ENCODE measurements at regions not wholly inside any gene's neighbourhood (a gene's known extent, or its start where the extent isn't known, plus 50 kb on each side); places are given as distances from the start of the nearest gene placed in this dataset.

DNA sequence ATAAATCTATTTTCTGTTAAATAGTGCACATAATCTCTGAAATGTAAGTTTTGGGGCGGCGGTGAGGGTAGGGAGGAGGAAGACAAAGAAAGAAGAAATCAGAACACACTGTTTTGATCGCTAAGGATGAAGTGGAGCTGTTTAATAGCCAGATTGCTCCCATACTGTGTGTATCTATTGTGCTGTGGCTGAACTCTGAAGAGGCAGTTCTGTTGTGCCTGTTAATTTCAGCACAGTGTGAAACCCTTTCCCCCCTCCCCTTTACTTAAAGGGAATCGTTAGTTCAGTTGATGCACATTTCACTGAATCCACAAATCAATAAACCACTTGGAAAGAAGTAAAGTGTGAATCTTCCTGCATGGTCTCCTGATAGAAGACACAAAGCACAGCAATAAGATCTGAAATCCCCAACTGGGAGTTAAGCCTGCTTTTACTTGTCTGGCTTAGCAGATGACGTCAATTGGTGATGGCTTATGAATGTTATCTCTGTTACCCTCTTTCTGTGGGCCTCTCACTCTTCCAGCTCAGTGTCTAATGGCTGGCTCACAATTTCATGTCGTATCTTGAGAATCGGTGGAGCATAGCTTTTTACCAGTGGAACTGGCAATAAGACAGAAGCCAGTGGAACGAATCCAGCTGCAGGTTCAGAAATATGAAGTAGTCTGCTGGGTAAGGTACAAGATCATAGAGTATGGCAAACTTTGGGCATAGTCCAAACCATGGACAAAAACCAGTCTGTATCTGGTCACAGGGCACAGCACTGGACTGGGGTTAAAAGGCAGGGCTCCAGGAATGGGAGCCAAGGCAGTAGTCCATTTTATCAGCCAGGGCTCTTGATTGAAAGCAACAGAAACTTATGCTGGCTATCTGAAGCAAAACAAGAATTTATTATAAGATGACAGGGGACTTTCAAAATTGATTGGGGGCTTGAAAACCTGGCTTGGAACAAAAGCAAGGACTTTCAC is 413.5 kb upstream of the SEL1L start:
- no peaks in the 10 kb centered on the region for H3K36me3 ChIP-seq (ENCODE audit: control insufficient read depth in 2 of 2, insufficient read depth in 2 of 2, low read length in 2 of 2)
- no peaks in the 10 kb centered on the region for H3K27me3 ChIP-seq (ENCODE audit: control insufficient read depth in 1 of 2, insufficient read depth in 2 of 2, low read length in 2 of 2)
- H3K9ac ChIP-seq (ENCODE audit: low read length in 2 of 2) = no peak overlapping the region

DNA sequence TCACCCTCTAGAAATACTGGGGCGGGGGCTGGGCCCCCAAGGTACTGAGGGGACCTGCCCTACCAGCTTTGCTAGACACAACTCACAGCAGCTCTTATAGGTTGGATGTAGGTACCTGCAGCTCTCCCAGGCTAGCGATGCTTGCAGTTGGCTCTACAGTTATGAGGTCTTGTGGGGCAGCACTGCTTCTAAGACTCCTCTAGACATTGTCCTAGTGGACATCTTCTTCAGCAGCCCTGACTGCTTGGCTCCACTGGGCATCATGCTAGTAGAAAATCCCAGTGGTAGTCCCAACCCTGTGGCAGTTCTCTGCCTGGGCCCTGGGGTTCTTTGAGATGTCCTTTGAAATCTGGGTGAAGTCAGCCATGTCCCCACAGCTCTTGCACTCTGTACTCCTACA is 419.3 kb upstream of the SEL1L start:
- Histone ChIP-seq H3K4me1 (ENCODE audit: control insufficient read depth, insufficient read depth, low read length) (no peaks in the 10 kb centered on the region), H3K27me3 (ENCODE audit: control insufficient read depth in 1 of 2, insufficient read depth in 2 of 2, low read length in 2 of 2) (no peaks in the 10 kb centered on the region)

More for the DNA sequence above, 413.5 kb upstream of the SEL1L start:
- Histone ChIP-seq H3K27ac (ENCODE audit: low read length) (no peak overlapping the region), H3K4me3 (ENCODE audit: low read length in 2 of 2) (no peak overlapping the region), H3K9me3 (ENCODE audit: control insufficient read depth in 2 of 2, low read length in 2 of 2) (no peaks in the 10 kb centered on the region), H3K4me1 (ENCODE audit: control insufficient read depth, insufficient read depth, low read length) (no peaks in the 10 kb centered on the region)

DNA sequence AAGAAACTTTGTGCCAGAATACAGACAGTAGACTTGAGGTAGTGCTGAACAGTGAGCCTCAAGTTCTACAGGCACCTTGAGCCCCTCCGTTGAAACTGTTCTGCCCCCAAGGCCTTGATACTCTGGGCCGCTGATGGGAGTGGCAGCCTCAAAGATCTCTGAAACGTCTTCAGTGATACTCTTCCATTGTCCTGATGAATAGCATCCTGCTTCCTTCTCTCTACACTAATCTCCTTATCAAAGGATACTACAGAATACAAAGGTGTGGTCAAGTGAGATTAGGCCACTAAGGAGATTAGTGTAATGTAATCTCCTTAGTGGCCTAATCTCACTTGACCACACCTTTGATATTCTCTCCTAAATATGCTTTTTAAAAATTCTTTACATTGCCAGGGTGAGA is 419.8 kb upstream of the SEL1L start:
- Histone ChIP-seq H3K9ac (ENCODE audit: low read length in 2 of 2) (no peak overlapping the region), H3K27me3 (ENCODE audit: control insufficient read depth in 1 of 2, insufficient read depth in 2 of 2, low read length in 2 of 2) (no peaks in the 10 kb centered on the region), H3K36me3 (ENCODE audit: control insufficient read depth in 2 of 2, insufficient read depth in 2 of 2, low read length in 2 of 2) (no peaks in the 10 kb centered on the region), H3K4me3 (ENCODE audit: low read length in 2 of 2) (no peak overlapping the region), H3K9me3 (ENCODE audit: control insufficient read depth in 2 of 2, low read length in 2 of 2) (no peaks in the 10 kb centered on the region), H3K27ac (ENCODE audit: low read length) (no peak overlapping the region), H3K4me1 (ENCODE audit: control insufficient read depth, insufficient read depth, low read length) (no peaks in the 10 kb centered on the region)

More for the DNA sequence above, 419.3 kb upstream of the SEL1L start:
- Histone ChIP-seq H3K4me3 (ENCODE audit: low read length in 2 of 2) (no peak overlapping the region), H3K36me3 (ENCODE audit: control insufficient read depth in 2 of 2, insufficient read depth in 2 of 2, low read length in 2 of 2) (no peaks in the 10 kb centered on the region), H3K9me3 (ENCODE audit: control insufficient read depth in 2 of 2, low read length in 2 of 2) (no peaks in the 10 kb centered on the region), H3K27ac (ENCODE audit: low read length) (no peak overlapping the region), H3K9ac (ENCODE audit: low read length in 2 of 2) (no peak overlapping the region)

DNA sequence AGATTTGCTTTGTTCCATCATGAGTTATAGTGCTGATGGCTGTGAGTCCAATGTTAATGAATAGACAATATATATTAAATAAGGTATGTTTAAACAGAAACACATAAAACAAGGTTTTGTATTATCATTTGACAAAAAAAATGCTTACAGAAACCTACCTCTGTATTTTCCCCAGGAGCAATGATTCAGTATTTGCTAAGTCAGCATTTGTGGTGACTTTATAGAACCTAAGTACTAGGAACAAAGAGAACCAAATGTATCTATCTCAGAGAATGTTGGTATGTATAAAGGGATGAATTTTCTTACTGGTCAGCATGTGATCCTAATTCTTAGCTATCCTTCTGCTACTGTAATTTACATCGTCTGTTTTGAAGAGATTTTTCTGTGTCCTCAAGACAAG is 421.5 kb upstream of the SEL1L start:
- no peak overlapping the region for H3K9ac ChIP-seq (ENCODE audit: low read length in 2 of 2)
- no peaks in the 10 kb centered on the region for H3K36me3 ChIP-seq (ENCODE audit: control insufficient read depth in 2 of 2, insufficient read depth in 2 of 2, low read length in 2 of 2)
- no peak overlapping the region for H3K27ac ChIP-seq (ENCODE audit: low read length)
- no peaks in the 10 kb centered on the region for H3K27me3 ChIP-seq (ENCODE audit: control insufficient read depth in 1 of 2, insufficient read depth in 2 of 2, low read length in 2 of 2)
- H3K4me1 ChIP-seq (ENCODE audit: control insufficient read depth, insufficient read depth, low read length) = no peaks in the 10 kb centered on the region
- H3K4me3 ChIP-seq (ENCODE audit: low read length in 2 of 2) = no peak overlapping the region
- no peaks in the 10 kb centered on the region for H3K9me3 ChIP-seq (ENCODE audit: control insufficient read depth in 2 of 2, low read length in 2 of 2)

DNA sequence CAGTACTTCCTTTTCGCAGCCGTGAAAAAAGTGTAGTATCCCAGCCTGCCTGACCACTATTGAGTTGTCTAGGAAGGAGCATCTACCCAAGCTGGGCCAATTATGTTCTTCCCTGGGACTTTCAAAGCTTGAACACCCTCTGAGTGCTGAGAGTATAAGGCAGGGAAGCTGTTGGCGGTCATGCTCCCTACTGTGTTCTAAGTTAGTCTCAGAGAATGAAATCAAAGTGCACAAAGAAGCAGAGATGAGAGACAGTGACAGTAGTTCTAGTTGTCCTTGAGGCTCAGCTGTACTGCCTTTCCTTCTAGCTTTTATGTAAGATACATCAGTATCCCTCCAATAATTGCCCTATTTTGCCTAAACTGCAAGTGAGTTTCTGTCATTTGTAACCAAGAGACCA is 427.1 kb upstream of the SEL1L start:
- H3K4me3 ChIP-seq (ENCODE audit: low read length in 2 of 2) = no peak overlapping the region
- no peaks in the 10 kb centered on the region for H3K27me3 ChIP-seq (ENCODE audit: control insufficient read depth in 1 of 2, insufficient read depth in 2 of 2, low read length in 2 of 2)
- H3K9me3 ChIP-seq (ENCODE audit: control insufficient read depth in 2 of 2, low read length in 2 of 2) = no peaks in the 10 kb centered on the region
- no peak overlapping the region for H3K9ac ChIP-seq (ENCODE audit: low read length in 2 of 2)
- H3K36me3 ChIP-seq (ENCODE audit: control insufficient read depth in 2 of 2, insufficient read depth in 2 of 2, low read length in 2 of 2) = no peaks in the 10 kb centered on the region
- H3K4me1 ChIP-seq (ENCODE audit: control insufficient read depth, insufficient read depth, low read length) = no peaks in the 10 kb centered on the region
- H3K27ac ChIP-seq (ENCODE audit: low read length) = no peak overlapping the region

DNA sequence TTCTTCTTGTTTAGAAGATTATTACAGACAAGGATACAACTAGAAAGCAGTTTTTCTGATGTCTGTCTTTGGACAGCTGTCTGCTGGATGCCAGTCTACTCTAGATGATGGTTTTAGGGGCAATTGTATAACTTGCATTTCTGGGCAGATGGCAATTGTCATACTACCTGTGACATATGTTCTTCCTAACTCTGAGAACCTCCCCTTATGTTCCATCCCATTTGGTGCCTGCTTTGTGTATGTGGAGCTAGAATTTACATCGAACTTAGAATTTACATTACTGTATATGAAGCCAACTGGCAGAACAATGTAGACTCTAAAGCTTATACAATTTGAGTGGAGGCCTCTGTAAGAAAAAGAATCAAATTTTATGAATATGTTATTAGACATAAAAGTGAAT is 430.2 kb upstream of the SEL1L start:
- H3K27me3 ChIP-seq (ENCODE audit: control insufficient read depth in 1 of 2, insufficient read depth in 2 of 2, low read length in 2 of 2) = no peaks in the 10 kb centered on the region
- H3K27ac ChIP-seq (ENCODE audit: low read length) = no peak overlapping the region
- H3K9me3 ChIP-seq (ENCODE audit: control insufficient read depth in 2 of 2, low read length in 2 of 2) = peaks cover 0 to 2% of the 10 kb centered on the region in 2 donors
- no peak overlapping the region for H3K4me3 ChIP-seq (ENCODE audit: low read length in 2 of 2)
- no peaks in the 10 kb centered on the region for H3K36me3 ChIP-seq (ENCODE audit: control insufficient read depth in 2 of 2, insufficient read depth in 2 of 2, low read length in 2 of 2)
- no peaks in the 10 kb centered on the region for H3K4me1 ChIP-seq (ENCODE audit: control insufficient read depth, insufficient read depth, low read length)
- no peak overlapping the region for H3K9ac ChIP-seq (ENCODE audit: low read length in 2 of 2)

DNA sequence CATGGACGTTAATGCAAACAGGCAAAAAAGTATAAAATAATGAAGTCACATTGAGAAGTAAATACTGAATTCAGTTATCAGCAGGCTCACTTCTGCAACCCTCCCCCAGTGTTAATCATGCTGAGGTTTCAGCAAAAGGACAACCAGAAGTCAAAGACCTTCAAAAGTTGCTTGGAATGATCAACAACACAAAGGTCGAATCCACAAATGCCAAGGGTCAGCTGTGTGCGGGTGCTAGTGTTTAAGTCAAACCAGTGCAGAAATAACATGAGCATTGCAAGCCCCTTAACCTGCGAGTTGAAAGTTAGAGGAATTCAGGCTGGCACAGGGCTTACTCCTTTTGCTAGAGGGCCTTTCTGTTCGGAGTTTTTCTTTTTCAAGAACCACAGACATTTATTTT is 436.7 kb upstream of the SEL1L start:
- no peak overlapping the region for H3K4me3 ChIP-seq (ENCODE audit: low read length in 2 of 2)
- H3K4me1 ChIP-seq (ENCODE audit: control insufficient read depth, insufficient read depth, low read length) = no peaks in the 10 kb centered on the region
- peaks cover 0 to 2% of the 10 kb centered on the region in 2 donors for H3K9me3 ChIP-seq (ENCODE audit: control insufficient read depth in 2 of 2, low read length in 2 of 2)
- H3K36me3 ChIP-seq (ENCODE audit: control insufficient read depth in 2 of 2, insufficient read depth in 2 of 2, low read length in 2 of 2) = no peaks in the 10 kb centered on the region
- H3K27ac ChIP-seq (ENCODE audit: low read length) = no peak overlapping the region
- no peak overlapping the region for H3K9ac ChIP-seq (ENCODE audit: low read length in 2 of 2)
- no peaks in the 10 kb centered on the region for H3K27me3 ChIP-seq (ENCODE audit: control insufficient read depth in 1 of 2, insufficient read depth in 2 of 2, low read length in 2 of 2)

DNA sequence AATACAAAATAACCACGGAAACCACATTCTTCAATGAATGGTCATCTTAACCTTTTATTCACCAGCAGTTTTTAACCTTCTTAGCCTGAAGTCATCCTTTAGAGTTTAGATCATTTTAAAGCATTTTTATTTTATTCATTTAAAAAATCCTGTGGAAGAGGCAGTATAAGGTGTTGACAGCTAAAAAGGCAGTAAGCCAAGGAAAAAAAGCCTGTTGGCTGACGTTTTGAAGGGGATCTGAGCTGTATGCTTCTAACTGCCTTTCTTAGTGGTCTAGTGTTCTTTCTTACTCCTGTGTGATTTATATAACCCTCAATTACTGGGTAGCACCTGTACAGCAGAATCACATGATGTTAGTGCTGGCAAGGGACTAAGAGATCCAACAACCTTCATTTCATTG is 438.3 kb upstream of the SEL1L start:
- no peaks in the 10 kb centered on the region for H3K4me1 ChIP-seq (ENCODE audit: control insufficient read depth, insufficient read depth, low read length)
- H3K36me3 ChIP-seq (ENCODE audit: control insufficient read depth in 2 of 2, insufficient read depth in 2 of 2, low read length in 2 of 2) = no peaks in the 10 kb centered on the region

DNA sequence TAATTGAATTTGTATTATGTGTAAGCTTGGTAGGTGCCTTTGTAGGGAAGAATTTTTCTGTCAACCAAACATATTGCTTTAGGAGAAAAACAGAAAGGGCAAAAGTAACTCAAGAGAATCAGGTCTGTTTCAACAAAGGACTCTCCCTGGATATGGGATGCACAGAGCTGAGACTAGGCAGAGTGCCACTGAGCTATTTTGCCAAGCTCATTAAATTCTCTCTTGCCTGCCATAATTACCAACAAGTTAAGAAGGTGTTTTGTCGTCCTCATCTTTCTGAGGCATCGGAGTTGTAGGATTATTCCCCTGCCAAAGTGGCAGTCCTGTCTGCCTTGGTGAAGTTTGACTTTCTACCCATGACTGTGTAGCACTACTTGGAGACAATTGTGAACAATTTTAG is 438.9 kb upstream of the SEL1L start:
- Histone ChIP-seq H3K36me3 (ENCODE audit: control insufficient read depth in 2 of 2, insufficient read depth in 2 of 2, low read length in 2 of 2) (no peaks in the 10 kb centered on the region), H3K27ac (ENCODE audit: low read length) (no peak overlapping the region), H3K4me3 (ENCODE audit: low read length in 2 of 2) (no peak overlapping the region), H3K4me1 (ENCODE audit: control insufficient read depth, insufficient read depth, low read length) (no peaks in the 10 kb centered on the region), H3K9ac (ENCODE audit: low read length in 2 of 2) (no peak overlapping the region), H3K9me3 (ENCODE audit: control insufficient read depth in 2 of 2, low read length in 2 of 2) (no peaks in the 10 kb centered on the region), H3K27me3 (ENCODE audit: control insufficient read depth in 1 of 2, insufficient read depth in 2 of 2, low read length in 2 of 2) (no peaks in the 10 kb centered on the region)

More for the DNA sequence above, 438.3 kb upstream of the SEL1L start:
- Histone ChIP-seq H3K4me3 (ENCODE audit: low read length in 2 of 2) (no peak overlapping the region), H3K27ac (ENCODE audit: low read length) (no peak overlapping the region), H3K9me3 (ENCODE audit: control insufficient read depth in 2 of 2, low read length in 2 of 2) (no peaks in the 10 kb centered on the region), H3K9ac (ENCODE audit: low read length in 2 of 2) (no peak overlapping the region), H3K27me3 (ENCODE audit: control insufficient read depth in 1 of 2, insufficient read depth in 2 of 2, low read length in 2 of 2) (no peaks in the 10 kb centered on the region)

DNA sequence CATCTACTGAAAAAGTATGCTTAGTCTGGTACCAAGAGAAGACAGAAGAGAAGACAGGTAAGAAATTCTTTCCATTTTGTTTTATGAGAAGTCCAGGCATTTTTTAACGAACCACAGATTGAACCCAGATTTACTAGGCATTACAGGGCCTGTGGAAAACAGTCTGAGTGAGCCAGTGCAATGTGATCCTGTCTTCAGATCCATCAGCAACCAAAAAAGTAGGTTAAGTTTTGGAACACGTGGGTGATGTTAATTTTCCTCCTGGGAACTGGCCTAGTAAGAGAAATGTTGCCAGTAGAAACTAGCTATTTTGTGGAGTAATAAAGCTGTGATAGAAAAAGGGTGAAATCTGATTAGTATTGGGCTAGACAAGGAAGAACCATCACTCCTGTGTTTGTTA is 440.9 kb upstream of the SEL1L start:
- H3K9ac ChIP-seq (ENCODE audit: low read length in 2 of 2) = no peak overlapping the region
- no peak overlapping the region for H3K27ac ChIP-seq (ENCODE audit: low read length)
- H3K36me3 ChIP-seq (ENCODE audit: control insufficient read depth in 2 of 2, insufficient read depth in 2 of 2, low read length in 2 of 2) = no peaks in the 10 kb centered on the region
- no peaks in the 10 kb centered on the region for H3K27me3 ChIP-seq (ENCODE audit: control insufficient read depth in 1 of 2, insufficient read depth in 2 of 2, low read length in 2 of 2)
- no peaks in the 10 kb centered on the region for H3K4me1 ChIP-seq (ENCODE audit: control insufficient read depth, insufficient read depth, low read length)
- no peak overlapping the region for H3K4me3 ChIP-seq (ENCODE audit: low read length in 2 of 2)
- H3K9me3 ChIP-seq (ENCODE audit: control insufficient read depth in 2 of 2, low read length in 2 of 2) = no peaks in the 10 kb centered on the region

DNA sequence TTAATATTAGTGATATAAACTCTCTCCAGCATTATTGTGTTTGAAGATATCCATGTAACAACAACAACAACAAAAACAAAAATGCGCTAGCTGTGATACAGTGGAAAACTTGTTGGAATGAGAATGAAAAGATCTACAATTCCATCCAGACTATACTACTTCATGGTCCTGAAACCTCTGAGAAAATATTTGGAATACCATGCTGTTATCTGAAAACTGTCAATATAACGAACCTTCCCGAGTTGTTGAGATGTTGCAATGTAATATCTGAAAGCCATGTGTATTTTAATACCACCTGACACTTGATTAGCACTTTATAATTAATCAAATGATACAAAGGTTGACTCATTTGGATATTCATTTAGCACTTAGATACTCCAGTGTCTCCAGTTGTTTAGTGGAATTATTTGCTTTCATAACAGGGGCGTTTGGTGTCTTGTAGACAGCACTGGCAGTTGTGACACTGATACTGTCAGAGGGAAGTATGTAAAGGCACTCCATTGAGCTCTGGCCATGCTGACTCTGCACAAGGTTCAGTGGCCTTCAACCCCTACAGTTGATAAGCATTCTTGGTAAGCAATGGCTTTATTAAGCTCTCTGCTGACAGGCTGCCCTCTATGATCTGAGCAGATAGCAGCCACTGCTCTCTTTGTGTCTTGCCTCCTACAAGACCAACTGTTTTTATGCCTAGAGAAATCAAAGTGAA is 447.1 kb upstream of the SEL1L start:
- H3K4me1 ChIP-seq (ENCODE audit: control insufficient read depth, insufficient read depth, low read length) = no peaks in the 10 kb centered on the region
- no peaks in the 10 kb centered on the region for H3K27me3 ChIP-seq (ENCODE audit: control insufficient read depth in 1 of 2, insufficient read depth in 2 of 2, low read length in 2 of 2)
- H3K9ac ChIP-seq (ENCODE audit: low read length in 2 of 2) = no peak overlapping the region
- no peak overlapping the region for H3K4me3 ChIP-seq (ENCODE audit: low read length in 2 of 2)
- no peaks in the 10 kb centered on the region for H3K36me3 ChIP-seq (ENCODE audit: control insufficient read depth in 2 of 2, insufficient read depth in 2 of 2, low read length in 2 of 2)
- no peaks in the 10 kb centered on the region for H3K9me3 ChIP-seq (ENCODE audit: control insufficient read depth in 2 of 2, low read length in 2 of 2)
- no peak overlapping the region for H3K27ac ChIP-seq (ENCODE audit: low read length)
